ENCODE measurements at regions not wholly inside any gene's neighbourhood (a gene's known extent, or its start where the extent isn't known, plus 50 kb on each side); places are given as distances from the start of the nearest gene placed in this dataset.

DNA sequence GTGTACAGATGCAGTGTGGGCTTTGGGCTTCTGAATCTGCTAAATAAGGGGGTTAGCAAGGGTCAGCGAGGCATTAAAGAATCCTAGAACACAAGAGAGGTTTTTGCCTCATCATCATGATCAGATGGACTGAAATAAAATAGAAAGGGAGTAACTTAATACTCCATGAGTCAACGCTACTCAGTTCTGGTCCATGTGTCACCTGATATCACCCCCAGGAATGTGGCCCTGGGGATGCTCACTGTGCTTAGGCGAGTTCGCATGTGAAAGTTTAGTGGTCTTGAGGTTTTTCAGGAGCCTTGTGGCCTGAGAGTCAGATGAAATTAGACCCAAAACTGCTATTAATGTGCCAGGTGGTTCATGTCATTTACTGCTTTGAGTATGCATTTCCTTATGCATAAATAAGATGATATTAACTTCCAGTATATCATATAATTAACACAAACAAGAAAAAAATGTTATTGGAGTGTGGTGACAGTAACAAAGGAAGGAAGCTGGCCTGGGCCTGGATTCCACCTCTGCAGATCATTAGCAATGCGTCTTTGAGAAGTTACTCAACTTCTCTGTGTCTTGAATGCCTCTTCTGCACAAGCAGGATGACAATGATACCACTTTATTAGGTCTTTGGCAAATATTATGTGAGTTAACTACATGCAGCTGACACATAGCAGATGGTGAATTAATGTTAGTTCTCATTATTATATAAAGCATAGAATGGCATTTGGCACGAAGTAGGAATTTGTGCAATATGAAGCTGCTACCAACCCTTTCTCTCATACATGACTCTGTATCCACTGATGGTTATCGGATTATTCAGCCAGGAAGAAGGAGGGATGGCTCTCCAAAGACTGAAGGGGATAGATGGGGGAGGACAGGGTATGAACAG, 1272.6 kb downstream of the AACS start:
- TF ChIP-seq CTCF (IDR thresholded peaks at IDR 0.05) (no peak), POLR2A (IDR thresholded peaks at IDR 0.05) (no peak)

Data from adrenal gland (tissue), 5 donors.